WI38 (cell line): ENCODE measurements at regions not wholly inside any gene's neighbourhood (a gene's known extent, or its start where the extent isn't known, plus 50 kb on each side); places are given as distances from the start of the nearest gene placed in this dataset.

ENCODE experiments used
- H3K4me3 ChIP-seq: 2 replicates; pipeline ENCODE4 v1.5.1; 2011; ENCODE audit warnings: low read depth, mild to moderate bottlenecking, control low read depth, low read length
- TF ChIP-seq, protein P1 (sequence below): IDR thresholded peaks from 2 replicates; pipeline ENCODE4 v1.5.1; 2012; ENCODE audit warnings: low read depth, mild to moderate bottlenecking, control low read depth, low read length

DNA sequence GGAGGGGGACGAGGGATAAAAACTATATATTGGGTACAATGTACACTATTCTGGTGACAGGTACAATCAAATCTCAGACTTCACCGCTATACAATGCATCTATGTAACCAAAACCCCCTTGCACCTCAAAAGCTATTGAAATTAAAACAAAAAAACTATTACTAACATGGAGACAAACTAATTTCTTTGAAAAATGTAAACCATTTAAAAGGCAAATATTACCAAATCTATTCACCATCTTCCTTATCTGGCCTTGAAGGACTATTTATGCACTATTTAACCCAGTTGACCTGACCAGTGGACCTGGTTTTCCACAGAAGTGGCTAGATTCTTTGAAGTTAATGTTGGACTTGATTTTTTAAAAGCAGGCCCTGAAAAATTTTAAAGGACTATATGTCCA is 212.3 kb upstream of the RPS6KA3 start:
- TF ChIP-seq, protein P1, sequence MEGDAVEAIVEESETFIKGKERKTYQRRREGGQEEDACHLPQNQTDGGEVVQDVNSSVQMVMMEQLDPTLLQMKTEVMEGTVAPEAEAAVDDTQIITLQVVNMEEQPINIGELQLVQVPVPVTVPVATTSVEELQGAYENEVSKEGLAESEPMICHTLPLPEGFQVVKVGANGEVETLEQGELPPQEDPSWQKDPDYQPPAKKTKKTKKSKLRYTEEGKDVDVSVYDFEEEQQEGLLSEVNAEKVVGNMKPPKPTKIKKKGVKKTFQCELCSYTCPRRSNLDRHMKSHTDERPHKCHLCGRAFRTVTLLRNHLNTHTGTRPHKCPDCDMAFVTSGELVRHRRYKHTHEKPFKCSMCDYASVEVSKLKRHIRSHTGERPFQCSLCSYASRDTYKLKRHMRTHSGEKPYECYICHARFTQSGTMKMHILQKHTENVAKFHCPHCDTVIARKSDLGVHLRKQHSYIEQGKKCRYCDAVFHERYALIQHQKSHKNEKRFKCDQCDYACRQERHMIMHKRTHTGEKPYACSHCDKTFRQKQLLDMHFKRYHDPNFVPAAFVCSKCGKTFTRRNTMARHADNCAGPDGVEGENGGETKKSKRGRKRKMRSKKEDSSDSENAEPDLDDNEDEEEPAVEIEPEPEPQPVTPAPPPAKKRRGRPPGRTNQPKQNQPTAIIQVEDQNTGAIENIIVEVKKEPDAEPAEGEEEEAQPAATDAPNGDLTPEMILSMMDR, result no peak
- no peak overlapping the region for H3K4me3 ChIP-seq

GRCh38 chrX:20477836-20478524 is 211.3 kb upstream of the RPS6KA3 start:
- TF ChIP-seq, protein P1, result no peak
- H3K4me3 ChIP-seq, result no peak overlapping the region

DNA sequence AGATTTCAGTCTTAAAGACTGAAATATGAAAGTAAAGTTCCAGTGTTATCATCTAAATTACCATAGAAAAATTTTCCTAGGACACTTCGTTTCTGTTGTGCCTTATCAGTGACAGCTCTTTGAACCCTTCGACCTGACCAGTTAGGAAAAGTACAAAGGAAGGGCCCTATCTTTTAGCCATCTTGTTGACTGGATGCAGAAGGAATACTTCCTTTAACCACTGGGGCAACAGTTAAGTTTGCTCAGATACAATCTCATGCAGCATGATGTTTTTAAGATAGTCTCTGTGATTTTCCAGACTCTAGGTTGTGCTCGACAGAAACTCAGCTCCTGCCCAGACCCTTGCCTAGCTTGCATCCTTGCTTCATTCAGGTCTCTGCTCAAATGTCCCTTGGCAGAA is 210.5 kb upstream of the RPS6KA3 start:
- TF ChIP-seq, protein P1, result no peak
- H3K4me3 ChIP-seq, result no peak overlapping the region

DNA sequence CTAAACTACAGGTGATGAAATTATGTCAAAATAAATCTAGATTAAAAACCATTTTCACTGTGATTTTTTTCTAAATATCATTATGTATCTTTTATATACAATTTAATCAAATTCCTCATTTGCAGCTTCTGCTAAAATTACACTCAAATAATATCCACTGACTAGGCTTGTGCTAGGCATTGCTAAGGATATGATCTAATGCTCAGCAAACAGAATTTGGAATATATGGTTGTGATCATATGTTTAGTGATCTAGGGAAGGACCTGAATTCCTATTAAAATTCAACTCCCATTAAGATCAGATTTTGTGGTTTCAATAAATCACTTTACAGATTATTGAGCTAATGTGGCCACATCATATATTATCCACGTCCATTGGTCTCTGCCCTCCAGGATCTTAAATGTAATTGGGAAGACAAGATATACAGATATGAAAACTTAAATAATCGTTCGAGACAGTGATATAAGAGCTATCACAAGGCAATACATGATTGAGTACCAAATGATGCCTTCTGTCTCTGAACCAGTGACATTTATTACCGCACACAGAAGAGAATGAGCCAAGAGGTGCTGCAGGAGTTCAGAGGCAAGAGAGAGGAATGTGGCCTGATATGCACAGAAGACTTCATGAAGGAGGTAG is 206.0 kb upstream of the RPS6KA3 start:
- no peak overlapping the region for H3K4me3 ChIP-seq
- TF ChIP-seq, protein P1, result no peak

DNA sequence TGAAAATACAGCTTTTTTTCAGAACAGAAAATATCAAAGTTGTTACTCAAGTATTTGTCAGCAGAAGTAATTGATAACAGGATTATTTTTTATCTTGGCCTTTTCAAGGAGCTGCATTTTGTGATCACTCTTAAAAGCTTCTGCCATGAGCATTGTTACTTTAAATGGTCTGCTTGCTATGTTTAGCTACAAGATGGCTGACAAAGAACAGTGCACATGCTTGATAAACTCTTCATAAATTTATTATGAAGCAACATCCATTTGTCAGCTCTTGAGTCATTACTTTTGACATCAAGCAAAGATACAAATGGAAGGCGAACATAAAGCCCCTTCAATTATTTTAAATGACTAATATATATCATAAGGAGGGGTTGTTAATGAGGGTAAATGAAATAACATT is 205.4 kb upstream of the RPS6KA3 start:
- no peak overlapping the region for H3K4me3 ChIP-seq
- TF ChIP-seq, protein P1, result no peak

DNA sequence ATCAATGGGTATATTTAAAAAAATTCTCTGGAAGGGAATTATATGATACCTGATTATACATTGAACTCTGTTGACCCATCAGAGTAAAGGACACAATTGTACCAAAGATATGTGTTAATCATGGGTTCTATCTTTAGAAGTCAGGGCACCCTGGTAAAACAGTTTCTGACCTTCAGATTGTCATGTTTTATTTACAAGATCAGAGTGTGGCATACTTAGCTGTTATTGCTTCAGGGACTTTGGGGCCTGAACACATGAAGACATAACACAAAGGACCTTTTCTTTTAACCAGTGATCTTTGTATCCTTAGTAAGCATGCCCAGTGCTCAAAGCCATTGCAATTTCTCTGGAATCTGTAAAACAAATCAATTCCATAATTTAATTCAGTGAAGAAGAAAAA is 204.8 kb upstream of the RPS6KA3 start:
- TF ChIP-seq, protein P1, result no peak
- no peak overlapping the region for H3K4me3 ChIP-seq

DNA sequence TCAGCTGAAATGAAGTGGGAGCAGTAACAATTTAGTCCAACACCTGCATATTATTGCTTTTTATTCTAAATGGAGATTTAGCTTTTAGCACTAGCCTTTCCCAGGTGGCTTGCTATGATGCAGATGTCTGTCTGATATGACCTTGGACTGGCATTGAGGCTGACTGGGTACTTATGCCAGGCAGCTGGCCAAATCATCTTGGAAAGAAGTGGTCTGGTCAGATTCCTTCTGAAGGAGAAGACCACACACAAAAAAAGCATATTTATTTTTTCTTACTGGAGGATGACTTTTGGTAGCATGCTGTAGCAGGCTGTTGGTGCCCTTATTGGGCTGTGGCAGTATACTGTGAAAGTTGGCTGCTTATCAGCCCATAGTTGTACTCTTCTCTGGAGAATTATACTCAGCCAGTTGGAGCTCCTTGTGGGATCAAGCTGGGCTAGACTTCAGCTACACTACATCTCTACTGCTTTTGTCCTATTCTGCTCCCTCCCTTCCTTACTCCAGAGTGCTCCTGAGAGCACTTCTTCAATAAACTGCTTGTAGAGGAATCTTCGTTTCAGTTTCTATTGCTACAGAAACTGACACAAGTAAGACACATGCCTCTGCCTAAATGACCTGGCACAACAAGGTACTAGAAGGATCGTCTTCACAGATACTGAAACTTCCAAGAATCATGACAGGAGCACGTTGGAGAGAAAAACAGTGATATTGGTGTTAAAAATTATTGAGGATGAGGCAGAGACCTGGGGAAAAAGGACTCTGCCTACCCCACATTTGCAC is 196.8 kb upstream of the RPS6KA3 start:
- TF ChIP-seq, protein P1, result no peak
- no peak overlapping the region for H3K4me3 ChIP-seq
